LNCAP (cell line): ENCODE measurements at regions not wholly inside any gene's neighbourhood (a gene's known extent, or its start where the extent isn't known, plus 50 kb on each side); places are given as distances from the start of the nearest gene placed in this dataset.

Experiments
- CTCF ChIP-seq: fragments of 450-650 bp; IDR thresholded peaks from 2 replicates; pipeline ENCODE4 v1.5.1; 2017; ENCODE audit warnings: mild to moderate bottlenecking

DNA sequence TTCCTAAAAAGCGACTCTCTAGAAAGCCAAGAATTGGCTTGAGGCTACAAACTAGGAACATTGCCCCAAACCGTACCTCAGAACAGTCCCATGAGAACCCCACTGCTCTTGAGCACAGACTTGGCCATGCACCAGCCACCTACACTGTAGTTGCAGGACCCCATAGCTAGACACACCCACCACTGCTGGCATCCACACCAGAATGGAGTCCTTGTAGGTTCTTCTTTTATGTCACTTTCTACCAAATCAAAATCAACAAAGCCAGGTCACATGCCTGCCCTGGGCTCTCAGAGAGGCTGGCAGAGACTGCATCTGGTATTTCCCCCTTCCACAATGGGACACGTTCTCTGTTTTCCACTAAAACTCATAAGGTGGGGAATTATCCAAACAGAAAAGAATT, 290.5 kb downstream of the SHOX2 start:
- no peak for TF ChIP-seq CTCF

- no peak for TF ChIP-seq CTCF
Observed at GRCh38 chr3:157810924-157811718, 295.1 kb downstream of the SHOX2 start.

- TF ChIP-seq CTCF: no peak
Observed at GRCh38 chr3:157807280-157807679, 298.9 kb downstream of the SHOX2 start.

GRCh38 chr3:157805538-157805937, 300.7 kb downstream of the SHOX2 start:
- TF ChIP-seq CTCF: no peak

DNA sequence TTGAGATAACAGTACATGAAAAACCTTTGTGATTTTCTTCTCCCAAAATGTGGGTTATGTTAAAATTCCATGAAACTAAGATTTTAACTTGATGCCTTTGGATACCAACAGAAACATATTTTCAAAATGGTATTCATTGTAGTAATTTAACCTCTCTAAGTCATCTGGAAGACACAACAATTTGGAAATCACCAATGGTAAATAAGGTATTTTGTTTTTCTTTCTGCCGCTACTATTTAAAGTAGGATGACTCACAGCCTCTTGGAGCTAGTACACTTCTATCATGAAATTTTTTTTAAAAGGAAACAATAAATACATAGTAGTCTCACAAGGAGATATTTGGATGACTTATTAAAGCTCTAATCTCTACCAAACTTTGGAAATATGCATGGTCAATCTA, 291.6 kb upstream of the VEPH1 start:
- TF ChIP-seq CTCF: no peak

GRCh38 chr3:157793745-157794144, 290.5 kb upstream of the VEPH1 start:
- no peak for TF ChIP-seq CTCF

- TF ChIP-seq CTCF: no peak
Observed at GRCh38 chr3:157789162-157789561, 285.9 kb upstream of the VEPH1 start.

GRCh38 chr3:157786618-157787017, 283.4 kb upstream of the VEPH1 start:
- no peak for TF ChIP-seq CTCF
